HG02973 (cell line): ENCODE measurements at regions not wholly inside any gene's neighbourhood (a gene's known extent, or its start where the extent isn't known, plus 50 kb on each side); places are given as distances from the start of the nearest gene placed in this dataset.

Experiments
- ATAC-seq: cut with Tn5 transposase; IDR thresholded peaks from one replicate; pipeline ENCODE4 v1.9.1; 2021; ENCODE audit warnings: moderate library complexity; ENCODE audit not compliant: unreplicated experiment

GRCh38 chr15:61743345-61743909 lies 316.8 kb downstream of the VPS13C start:
- ATAC-seq = no peak

GRCh38 chr15:61742591-61742990 lies 317.7 kb downstream of the VPS13C start:
- no peak for ATAC-seq

GRCh38 chr15:61736790-61737189 lies 323.5 kb downstream of the VPS13C start:
- no peak for ATAC-seq

GRCh38 chr15:61731099-61731498 lies 329.1 kb downstream of the VPS13C start:
- ATAC-seq = no peak

- ATAC-seq = no peak
Measured at GRCh38 chr15:61729646-61730045, 330.6 kb downstream of the VPS13C start.

GRCh38 chr15:61726166-61726565 lies 334.1 kb downstream of the VPS13C start:
- ATAC-seq = no peak

- no peak for ATAC-seq
Measured at GRCh38 chr15:61725251-61725650, 335.0 kb downstream of the VPS13C start.

GRCh38 chr15:61724251-61724939 lies 335.9 kb downstream of the VPS13C start:
- no peak for ATAC-seq

GRCh38 chr15:61721418-61721817 lies 338.8 kb downstream of the VPS13C start:
- ATAC-seq = no peak

GRCh38 chr15:61720197-61720704 lies 340.0 kb downstream of the VPS13C start:
- ATAC-seq = no peak

- no peak for ATAC-seq
Measured at GRCh38 chr15:61715082-61715481, 345.2 kb downstream of the VPS13C start.

- ATAC-seq = no peak
Measured at GRCh38 chr15:61712129-61712759, 348.0 kb downstream of the VPS13C start.

- no peak for ATAC-seq
Measured at GRCh38 chr15:61702224-61703020, 357.8 kb downstream of the VPS13C start.

GRCh38 chr15:61701455-61701854 lies 358.8 kb downstream of the VPS13C start:
- no peak for ATAC-seq

- no peak for ATAC-seq
Measured at GRCh38 chr15:61700803-61701202, 359.4 kb downstream of the VPS13C start.

- ATAC-seq = no peak
Measured at GRCh38 chr15:61697796-61698195, 362.5 kb downstream of the VPS13C start.

- no peak for ATAC-seq
Measured at GRCh38 chr15:61689067-61689466, 371.2 kb downstream of the VPS13C start.

GRCh38 chr15:61687651-61688050 lies 372.6 kb downstream of the VPS13C start:
- no peak for ATAC-seq

- no peak for ATAC-seq
Measured at GRCh38 chr15:61687124-61687523, 373.1 kb downstream of the VPS13C start.

- ATAC-seq = no peak
Measured at GRCh38 chr15:61685971-61686370, 374.3 kb downstream of the VPS13C start.

- no peak for ATAC-seq
Measured at GRCh38 chr15:61685534-61685933, 374.7 kb downstream of the VPS13C start.
